ENCODE measurements at regions not wholly inside any gene's neighbourhood (a gene's known extent, or its start where the extent isn't known, plus 50 kb on each side); places are given as distances from the start of the nearest gene placed in this dataset.

- TF ChIP-seq EZH2 (IDR thresholded peaks at IDR 0.05) (no peak), CTCF (IDR thresholded peaks at IDR 0.05) (no peak), EZH2phosphoT487 (IDR thresholded peaks at IDR 0.05) (no peak)
Observed at GRCh38 chr12:39047539-39048262, 142.3 kb upstream of the CPNE8 start.
